GM19397 (cell line): ENCODE measurements at regions not wholly inside any gene's neighbourhood (a gene's known extent, or its start where the extent isn't known, plus 50 kb on each side); places are given as distances from the start of the nearest gene placed in this dataset.

Experiments
- ATAC-seq: cut with Tn5 transposase; IDR thresholded peaks from one replicate; pipeline ENCODE4 v1.9.1; 2021; ENCODE audit warnings: mild to moderate bottlenecking, moderate library complexity; ENCODE audit not compliant: unreplicated experiment

- ATAC-seq: no peak
These were observed 233.8 kb downstream of the RHOU start for GRCh38 chr1:228968891-228969606.

DNA sequence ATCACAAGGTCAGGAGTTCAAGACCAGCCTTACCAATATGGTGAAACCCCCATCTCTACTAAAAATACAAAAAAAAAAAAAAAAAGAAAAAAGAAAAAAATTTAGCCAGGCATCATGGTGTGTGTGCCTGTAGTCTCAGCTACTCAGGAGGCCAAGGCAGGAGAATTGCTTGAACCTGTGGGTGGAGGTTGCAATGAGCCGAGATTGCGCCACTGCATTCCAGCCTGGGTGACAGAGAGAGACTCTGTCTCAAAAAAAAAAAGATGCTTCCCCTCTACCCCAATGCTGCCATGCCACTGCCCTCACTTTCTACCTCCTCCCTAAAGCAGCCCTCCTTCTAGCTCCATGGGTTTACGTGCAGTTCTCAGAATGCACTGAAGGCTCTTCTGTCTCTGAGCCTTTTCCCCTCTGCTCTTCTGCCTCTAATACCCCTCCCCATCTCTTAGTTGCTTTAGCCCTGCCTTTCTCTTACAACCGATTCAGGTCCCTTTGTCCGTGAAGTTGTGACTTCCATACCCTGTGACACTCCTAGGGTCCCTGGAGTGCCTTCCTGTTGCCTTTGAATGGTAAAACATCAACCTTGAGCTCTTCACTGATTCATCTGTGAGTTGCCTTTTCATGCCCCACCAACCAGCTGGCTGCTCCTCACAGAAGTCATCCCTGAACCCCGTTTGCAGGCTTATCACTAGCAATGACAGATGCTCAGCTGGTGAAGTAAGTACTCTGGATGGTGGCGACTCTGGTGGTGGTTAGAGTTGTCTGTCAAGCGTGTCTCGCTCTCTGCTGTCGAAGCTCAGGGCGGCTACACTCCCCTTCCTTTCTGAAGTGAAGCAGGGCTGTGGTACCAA is 234.9 kb downstream of the RHOU start:
- ATAC-seq: no peak

GRCh38 chr1:228972576-228972975 is 237.3 kb downstream of the RHOU start:
- ATAC-seq: no peak

- ATAC-seq: no peak
These were observed 239.0 kb downstream of the RHOU start for GRCh38 chr1:228974273-228974672.

- ATAC-seq: no peak
These were observed 240.1 kb downstream of the RHOU start for GRCh38 chr1:228975238-228975907.

GRCh38 chr1:228976316-228976715 is 241.0 kb downstream of the RHOU start:
- no peak for ATAC-seq

GRCh38 chr1:228977307-228977706 is 242.0 kb downstream of the RHOU start:
- no peak for ATAC-seq

DNA sequence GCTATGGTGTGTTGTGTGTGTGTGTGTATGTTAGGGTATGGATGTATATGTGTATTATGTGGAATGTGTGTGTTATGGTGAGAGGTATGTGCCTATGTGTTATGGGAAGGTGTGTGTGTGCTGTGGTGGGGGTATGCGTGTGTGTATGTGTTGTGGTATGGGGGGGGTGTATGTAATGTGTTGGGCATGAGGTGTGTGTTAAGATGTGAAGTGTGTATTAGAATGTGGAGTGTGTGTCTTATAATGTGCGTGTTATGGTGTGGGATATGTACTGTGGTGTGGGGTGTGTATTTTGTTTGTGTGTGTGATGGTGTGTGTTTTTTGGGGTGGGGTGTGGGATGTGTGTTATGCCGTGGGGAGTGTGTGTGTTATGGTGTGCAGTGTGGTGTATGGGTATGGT is 242.5 kb downstream of the RHOU start:
- no peak for ATAC-seq

DNA sequence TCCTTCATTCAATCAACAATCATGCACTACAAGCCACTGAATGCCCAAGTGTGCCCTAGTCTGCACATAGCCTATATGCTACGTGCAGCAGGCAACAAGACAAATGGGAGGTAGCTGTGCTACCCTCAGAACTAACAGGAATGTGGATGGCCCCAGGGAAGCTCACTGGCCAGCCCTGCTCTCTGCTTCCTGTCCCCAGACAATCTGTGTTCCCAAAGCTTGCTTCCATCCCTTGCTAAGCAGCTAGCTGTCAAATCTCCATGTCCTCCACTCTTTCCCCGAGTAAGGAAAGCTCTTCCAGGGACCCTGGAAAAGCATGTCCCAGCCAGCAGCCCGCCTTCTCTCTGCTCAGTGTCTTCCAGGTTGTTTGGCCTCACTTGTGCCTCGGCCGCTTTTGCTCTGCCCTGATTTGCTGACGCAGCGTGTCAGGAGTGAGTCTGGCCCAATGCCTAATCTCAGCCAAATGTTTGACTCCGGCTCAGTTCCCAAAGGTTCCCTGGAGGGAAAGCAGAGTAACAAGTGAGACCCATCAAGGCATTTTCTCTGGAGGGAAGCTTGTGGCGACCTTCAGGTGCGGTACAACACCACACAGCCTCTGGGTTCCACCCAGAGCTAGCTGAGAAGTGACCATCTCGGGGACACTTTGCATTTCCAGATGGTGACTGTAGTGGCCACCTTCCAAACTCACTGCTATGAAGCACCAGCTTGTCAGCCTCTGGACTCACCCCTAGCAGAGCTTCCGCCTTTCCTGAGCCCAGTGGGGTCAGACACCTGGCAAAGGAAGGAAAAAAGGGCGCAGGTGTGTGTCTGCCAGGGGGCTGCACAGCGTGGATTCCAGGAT is 243.4 kb downstream of the RHOU start:
- ATAC-seq: no peak

- no peak for ATAC-seq
These were observed 244.0 kb downstream of the RHOU start for GRCh38 chr1:228979325-228979699.

DNA sequence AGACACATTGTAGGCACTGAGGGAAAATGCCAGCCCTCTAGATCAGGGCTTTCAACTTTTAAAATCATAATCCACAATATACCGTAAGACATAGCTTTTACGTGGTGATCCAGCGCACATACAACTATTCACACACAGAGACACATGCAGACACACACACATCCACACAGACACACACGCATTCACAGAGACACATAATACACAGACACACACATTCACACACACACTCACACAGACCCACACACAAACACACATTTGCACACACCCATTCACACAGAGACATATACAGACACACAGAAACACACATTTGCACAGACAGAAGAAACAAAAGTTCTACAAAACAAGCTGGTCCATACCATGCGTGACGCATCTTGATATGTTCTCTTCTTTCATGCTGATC is 244.5 kb downstream of the RHOU start:
- no peak for ATAC-seq

DNA sequence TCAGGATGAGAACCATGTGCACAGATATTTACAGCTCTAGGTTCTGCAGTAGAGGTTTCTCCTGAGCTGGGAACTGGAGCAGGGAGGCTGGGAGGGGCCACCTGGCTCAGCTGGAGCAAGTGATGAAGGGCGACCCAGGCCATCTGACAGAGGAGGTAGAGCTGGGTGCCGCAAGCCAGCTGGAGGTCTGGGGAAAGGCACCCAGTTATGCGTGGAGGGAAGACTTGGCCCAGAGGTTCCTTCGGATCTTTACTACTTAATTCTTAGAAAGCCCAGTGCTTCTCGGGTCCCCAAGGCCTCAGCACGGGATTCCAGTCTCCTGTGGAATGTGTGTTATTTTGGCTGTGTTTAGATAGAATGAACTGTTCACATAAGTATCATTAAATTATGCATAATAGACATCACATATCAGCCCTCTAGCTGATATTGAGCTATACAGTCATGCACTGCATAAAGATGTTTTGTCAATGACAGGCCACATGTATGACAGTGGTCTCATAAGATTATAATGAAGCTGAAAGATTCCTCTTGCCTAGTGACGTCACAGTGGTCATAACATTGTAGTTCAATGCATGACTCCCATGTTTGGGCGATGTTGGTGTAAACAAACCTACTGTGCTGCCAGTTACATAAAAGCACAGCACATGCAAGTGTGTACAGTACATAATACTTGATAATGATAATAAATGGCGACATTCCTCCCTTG is 245.1 kb downstream of the RHOU start:
- no peak for ATAC-seq

DNA sequence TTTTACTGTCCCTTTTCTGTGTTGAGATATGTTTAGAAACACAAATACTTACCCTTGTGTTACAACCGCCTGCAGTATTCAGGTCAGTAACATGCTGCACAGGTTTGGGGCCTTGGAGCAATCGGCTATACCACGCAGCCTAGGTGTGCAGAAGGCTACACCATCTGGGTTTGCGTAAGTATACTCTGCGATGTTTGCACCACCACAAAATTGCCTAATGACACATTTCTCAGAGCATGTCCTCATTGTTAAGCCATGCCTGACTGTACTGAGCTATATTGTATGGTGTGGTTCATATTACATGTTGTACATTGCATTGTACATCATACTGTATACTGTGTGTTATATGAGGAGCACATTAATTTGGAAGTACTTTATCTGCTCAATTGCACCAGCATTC is 247.4 kb downstream of the RHOU start:
- no peak for ATAC-seq

GRCh38 chr1:228983231-228983660 is 248.0 kb downstream of the RHOU start:
- no peak for ATAC-seq

DNA sequence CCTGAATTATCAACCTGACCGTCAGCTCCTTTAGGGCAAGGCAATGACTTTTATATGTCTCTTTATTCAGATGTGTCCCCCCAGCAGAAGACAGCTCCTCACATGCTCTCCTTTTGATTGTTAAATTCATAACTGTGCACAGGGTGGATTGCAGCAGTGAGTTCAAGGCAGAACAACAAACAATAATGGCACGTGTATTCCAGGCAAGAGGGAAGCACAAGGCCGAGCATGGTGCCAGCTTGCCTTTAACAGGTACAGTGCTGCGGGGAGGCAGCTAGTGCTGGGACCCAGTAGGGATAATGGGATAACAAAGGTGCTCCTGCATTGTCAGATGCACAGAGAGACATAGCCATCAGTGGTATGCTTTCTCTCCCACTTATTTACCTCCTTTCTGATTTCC is 248.4 kb downstream of the RHOU start:
- no peak for ATAC-seq

DNA sequence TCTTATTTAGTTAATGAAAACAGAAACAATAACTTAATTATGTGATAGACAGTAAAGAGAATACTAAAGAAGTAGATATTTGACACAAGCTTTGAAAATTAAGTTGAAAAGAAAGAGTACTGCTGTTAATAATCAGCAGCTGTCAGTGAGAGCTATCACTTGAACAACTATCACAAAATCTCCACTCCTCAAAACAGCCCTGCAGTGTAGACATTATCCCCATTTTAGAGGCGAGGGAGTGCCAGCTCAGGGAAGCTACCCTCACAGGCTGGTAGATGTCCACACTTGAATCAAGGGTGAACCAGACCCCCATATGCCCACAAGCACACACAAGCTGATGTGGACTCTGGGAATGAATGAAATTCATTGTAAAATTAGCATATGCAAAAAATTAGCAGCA is 248.8 kb downstream of the RHOU start:
- no peak for ATAC-seq

DNA sequence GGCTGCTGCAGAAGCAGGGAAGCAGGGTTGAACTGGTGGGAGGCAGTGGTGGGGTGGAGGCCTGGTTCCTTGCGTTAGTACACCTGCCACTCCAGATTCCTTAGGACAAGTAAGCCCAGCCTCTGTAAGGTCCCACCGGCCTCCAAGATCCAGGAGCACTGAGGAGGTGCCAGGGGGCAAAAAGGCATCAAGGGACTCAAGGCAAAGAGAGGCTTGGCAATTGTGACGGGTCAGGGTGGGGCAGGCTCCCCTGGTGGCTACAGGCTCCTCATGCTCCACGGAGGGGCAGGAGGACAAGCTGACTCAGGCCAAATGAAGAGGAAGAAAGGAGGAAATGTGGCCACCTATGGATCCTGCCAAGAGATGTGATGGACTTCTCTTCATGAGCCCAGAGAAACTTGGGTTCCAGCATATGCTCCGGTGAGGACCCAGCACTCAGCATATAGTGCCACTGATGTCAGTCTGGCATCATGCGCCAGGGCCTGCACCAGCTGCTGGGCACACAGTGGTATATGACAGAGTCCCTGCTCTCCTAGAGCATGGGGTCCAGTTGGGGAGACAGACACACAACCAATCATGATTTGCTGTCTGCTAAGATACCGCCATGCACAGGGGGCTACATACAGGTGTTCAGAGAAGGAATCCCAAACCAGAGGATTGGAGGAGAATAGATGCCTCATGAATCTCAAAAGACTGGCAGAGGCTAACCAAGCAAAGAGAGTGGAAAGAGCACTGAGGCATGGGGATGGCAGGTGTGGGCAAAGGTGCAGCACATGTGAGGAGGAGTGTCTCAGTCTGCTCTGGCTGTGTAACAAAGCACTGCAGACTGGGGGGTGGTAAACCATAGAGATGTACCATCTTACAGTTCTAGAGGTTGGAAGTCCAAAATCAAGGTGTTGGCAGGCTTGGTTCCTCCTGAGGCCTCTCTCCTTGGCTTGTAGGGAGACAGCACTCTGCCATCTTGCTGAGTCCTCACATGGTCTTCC is 249.7 kb downstream of the RHOU start:
- ATAC-seq: no peak

- ATAC-seq: no peak
These were observed 250.4 kb downstream of the RHOU start for GRCh38 chr1:228985661-228986060.
